ENCODE measurements at regions not wholly inside any gene's neighbourhood (a gene's known extent, or its start where the extent isn't known, plus 50 kb on each side); places are given as distances from the start of the nearest gene placed in this dataset.

DNA sequence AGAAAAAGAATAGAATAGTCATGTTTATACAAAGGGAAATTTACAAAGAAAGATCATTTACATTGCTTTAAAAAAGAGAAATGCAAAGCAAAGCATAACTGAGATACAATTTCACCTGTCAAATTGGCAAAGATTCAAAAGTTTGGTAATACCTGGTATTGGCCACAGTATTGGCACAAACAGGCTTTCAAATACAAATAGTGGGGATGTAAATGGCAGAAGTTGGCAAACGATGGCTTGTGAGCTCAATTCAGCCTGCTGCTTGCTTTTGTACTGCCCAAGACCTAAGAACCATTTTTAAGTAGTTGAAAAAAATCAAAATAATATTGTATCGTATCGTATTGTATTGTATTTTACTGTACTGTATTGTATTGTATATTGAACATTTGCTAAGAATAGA is 194.5 kb upstream of the JAG1 start:
- DNase-seq: no peak

DNA sequence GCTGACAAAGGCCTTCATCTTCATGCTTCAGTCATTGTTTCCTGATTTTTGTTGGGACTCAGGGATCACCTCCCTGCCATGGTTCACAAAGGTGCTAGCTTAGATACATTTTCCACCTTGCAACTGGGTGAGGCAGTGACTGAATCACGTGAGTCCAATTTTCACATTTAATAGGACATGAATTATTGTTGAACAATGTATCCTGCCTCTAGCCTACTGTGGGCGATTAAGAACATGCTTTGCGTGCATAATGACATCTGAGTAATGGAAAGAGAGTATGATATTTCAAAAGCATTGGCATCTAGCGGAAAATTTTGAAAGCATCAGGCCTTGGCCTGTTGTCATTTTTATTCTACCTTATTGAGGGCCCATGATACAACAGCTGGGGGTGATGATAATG is 199.2 kb upstream of the JAG1 start:
- no peak for DNase-seq

DNA sequence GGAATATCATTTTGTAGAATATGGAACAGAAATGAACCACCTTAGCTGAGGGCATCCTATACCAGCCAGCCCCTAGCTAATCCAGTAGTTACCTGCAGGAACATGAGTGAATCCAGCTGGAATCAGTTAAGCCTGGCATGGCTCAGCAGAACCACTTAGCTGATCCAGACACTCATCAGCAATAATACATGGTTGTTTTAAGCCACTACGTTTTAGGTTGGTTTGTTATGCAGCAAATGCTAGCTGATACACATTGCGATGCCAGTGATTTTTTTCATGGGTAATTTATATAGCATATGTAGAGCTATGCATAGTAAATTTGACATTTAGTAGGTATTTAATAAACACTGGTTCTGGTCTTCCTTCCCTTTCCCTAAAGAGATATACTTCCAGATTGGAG is 201.9 kb upstream of the JAG1 start:
- DNase-seq: no peak

DNA sequence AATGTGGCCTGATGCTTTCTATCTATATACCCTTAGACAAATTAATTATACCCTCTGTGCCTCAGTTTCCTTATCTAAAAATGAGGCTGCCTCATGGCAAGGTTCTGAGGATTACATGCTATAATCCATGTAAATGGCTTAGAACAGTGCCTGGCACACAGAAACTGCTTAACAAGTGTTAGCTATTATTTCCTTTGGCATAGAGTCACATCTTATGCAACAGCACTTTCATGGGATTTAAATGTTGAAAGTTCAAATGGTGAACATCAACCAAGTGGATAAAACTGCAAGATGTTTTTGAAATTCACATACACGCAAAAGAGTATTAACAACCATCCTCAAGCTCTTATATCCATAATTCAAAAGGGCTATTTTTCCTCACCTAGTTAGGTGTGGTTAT is 202.8 kb upstream of the JAG1 start:
- no peak for DNase-seq

DNA sequence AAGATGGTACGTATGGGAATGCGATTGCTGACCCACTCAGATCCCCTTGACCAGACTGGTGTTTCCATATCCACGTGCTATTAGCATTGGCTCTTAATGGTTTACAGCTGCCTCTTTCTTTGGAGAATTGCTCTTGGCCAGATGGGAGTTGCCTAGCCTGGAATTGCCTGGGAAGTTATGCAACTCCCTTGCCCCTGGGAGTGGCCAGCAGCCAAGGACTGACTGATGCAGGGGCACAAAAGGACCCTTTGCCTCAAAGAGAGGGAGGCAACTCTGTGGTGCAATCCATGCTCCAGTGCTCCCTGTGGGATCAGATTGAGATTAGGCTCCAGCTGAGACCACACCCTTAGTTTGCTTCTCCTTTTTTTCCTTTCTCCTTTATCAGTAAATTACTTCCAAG is 203.5 kb upstream of the JAG1 start:
- no peak for DNase-seq

DNA sequence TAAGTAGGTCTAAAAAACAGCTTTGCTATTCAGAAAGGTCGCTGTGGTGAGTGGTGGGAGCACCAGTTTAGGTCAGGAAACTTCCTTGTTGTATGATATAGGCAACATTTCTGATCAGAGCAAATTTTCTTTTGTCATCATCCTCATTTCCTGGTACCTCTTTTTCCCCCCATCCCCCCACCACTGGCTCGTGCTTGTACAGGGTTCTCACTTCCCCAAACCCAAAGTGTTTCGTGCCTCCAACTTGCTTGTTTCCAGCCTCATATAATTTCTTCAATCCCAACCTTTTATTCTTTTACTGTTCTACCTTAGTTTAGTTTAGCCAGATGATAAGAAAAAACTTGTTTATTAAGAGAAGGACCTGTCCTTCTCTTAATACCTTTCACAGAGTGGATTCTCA is 209.4 kb upstream of the JAG1 start:
- DNase-seq: no peak

DNA sequence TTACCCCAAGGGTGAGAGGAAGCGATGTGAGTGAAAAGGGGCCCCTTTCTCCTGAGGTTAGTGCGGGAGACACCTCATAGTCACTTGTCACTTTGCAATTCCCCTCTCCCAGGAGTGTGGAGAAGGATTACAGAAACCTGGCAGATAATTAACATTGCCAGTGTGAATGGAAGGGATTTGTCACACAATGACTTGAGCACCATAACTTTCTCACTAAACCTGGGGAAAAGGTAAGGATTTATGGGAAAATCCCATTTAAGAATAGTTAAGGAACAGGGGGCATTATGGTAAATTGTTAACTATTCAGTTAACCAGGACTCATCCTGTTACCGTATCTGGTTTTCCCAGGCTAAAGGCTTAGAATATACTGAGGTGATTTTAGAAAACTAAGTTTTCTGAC is 219.5 kb upstream of the JAG1 start:
- no peak for DNase-seq

DNA sequence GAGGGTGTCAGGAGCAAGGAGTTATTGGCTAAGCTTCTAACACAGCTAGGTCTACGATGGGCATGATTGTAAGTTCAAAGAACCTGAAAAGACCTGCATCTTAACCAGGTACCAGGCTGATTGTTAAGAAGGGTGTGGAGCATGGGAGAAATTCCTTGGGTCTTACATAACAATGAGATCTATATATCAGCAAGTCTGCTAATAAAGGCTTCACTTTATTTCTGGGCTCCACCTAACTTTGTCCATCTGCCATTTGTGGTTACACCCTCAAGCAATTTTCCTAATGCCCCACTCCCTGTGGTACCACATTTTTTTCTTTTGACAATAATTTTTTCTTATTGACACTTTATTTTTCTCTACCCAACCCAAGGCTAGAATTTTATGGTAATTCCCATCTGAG is 223.5 kb upstream of the JAG1 start:
- DNase-seq: no peak

DNA sequence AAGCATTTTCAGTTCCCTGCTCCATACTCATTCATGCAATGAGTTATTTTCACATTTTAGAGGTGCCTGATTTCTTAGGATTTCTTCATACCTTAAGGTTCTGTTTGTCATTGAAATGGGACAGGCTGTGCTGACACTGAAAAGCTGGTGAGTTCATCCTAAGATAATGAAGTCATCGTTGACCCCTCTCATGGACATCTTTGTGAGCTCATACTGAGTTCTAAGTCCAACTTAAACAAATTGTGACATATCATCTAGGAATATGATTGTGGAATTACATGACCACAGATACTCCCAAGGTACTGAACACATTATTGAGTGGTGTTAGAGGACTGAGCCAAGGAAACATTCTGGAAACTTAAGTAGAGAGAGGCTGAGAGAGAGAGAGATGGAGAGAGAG is 224.8 kb upstream of the JAG1 start:
- DNase-seq: no peak

DNA sequence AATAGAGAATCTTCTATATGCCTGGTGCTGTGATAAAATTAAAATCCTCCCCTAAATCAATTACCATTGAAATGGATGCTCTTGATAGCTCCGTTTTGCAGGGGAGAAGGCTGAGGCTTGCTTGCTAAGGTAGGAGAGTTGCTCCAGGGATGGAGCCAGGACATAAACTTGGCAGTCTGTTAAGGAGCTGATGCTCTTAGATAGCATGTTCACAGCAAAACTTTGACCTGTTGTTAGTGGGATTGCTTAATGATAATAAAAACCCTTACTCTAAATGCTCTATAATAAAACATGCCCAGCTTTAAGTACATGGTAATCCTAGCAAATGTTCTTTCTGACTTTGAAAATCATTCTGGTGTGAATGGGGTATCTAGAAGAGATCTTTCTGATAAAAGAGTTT is 228.4 kb upstream of the JAG1 start:
- no peak for DNase-seq

DNA sequence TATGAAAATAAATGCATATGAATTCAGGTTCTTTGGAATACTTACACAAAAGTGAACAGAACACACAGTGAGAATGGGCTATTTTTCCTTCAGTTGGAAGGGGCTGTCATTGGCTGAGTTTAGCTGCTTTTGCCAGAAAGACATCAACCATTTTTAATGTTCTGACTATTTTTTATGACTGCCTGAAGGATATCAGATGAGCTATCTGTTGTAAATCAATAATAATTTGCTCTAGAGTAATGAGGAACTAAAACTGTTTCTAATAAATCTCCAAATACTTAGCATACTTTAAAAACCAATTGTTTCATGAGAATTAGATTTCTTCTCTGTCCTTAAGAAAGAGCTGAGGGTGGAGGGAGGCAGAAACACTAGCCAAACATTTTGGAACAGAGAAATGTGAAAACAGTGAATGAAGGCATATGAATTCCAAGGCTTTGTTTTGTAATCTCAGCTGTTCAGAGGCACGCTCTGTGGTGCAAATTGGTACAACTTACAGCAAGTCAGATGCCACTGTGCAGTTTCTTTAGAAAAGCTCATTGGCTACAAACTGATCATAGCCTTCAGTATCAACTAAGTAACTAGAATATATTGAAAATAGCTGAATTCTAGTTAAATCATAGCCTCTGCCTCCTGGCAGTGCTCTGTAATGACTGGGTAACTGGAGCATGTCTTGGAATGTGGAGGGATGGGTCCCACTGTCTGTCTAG is 228.9 kb upstream of the JAG1 start:
- DNase-seq: no peak

DNA sequence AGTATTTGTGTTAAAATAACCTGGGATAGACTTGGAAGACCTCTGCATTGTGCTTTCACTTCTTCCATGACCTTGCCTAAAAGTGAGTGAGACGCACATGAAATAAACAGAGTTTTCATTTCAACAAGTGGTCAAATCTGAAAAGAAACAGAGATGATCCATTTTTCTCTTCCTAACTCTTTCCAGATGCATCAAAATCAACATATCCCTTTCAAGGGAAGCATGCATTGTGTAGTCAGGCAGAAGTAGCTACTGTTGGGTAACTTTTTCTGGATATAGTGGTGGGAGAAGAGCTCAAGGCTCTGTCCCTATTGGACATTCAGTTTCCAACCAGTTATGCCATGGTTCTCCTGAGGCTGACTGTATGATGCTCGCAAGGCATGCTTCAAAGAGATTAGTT is 233.0 kb upstream of the JAG1 start:
- no peak for DNase-seq

DNA sequence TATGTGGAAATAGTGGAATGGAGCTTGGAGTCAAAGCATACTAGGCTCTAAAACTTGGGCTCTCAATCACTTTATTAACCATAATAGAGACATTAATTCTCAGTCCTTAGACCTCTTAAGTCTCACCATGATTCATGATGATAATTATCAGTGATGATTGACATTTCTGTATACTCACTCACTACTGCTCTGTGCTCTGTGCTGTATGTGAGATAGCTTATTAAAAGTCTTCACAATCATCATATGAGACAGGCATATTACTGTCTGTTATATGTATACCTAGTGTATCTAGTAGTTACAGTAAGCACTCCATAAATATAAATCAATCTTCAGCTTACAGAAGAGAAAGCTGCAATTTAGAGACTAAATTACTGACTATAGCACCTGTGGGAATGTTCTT is 236.0 kb upstream of the JAG1 start:
- DNase-seq: no peak

DNA sequence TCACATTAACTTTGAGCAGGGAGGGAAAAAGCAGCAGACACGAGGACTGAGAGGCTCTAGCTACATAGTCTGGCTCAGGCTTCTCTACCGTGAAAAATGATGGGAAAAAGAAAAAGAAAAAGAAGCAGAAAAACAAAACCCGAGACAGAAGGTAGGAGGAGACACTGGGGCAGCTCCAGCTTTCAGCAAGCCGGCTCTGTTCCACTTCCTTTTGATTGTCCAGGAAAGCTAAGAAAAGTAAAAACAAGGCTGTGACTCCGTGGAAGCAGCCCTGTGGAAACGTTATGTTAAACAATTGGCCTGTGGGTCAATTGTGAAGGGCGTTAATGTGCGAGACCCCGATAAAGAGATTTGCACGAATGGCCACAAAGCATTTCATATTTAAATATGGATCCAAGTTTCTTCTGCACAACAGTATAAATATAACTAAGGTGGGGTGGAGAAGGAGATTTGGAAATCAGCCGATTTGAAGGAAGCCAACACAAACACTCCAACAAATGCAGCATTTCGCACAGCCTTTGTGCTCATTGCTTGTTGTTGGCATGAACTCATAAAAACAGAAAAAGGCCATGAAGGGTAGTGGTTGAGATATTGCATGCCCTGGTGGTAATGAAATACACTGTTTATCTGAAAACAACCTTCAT is 236.9 kb upstream of the JAG1 start:
- DNase-seq: no peak

DNA sequence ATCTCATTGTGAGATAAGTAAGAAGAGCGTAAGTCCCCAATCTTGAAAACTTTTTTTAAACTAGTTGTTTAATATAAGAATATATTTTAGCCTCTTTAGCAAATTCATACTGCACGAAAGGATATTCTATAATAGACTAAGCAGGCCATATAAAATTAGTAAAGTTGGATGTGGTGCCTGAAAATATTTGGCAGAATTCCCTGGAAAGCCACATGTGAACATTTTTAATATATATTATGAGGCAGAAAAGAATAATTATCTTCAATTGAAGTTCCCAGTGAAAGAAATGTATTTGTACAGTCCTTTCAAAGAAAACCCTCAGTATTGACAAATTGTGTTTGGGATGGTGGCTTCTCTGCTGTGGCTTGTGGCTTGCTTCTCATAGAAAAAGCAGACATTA is 237.5 kb upstream of the JAG1 start:
- no peak for DNase-seq

DNA sequence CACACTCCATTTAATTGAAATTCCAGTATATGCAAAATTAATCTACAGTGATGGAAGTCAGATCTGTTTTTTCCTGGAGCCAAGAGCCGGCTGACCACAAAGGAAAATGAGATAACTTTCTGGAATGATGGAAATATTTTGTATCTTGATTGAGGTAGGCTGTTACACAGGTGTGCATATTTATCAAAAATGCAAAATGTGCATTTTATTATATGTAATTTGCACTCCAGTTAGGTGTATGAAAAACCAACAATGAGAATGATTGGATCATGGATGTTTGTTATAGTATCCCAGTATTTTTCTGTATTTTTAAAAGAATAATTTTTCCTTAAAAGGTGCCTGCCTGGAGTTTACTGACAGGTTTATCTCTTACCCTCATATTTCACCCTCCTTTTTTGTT is 242.0 kb upstream of the JAG1 start:
- DNase-seq: peak; percentile 92 to 93

DNA sequence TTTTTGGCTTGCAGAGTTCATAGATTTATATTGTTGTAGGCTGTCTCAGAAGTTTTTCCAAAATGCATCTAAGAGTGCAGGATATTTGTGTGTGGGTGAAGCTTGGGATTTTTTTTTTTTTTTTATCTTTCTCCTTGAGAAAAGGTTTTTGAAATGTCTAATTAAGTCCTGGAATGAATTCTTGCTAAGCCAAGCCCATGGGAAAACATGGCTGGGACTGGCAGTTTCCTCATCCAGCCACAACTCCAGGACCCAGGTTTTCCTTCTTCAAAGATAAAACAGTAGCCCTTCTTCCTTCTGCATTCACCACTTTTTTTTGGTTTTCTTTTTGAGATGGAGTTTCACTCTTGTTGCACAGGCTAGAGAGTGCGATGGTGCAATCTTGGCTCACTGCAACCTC is 242.5 kb upstream of the JAG1 start:
- no peak for DNase-seq

DNA sequence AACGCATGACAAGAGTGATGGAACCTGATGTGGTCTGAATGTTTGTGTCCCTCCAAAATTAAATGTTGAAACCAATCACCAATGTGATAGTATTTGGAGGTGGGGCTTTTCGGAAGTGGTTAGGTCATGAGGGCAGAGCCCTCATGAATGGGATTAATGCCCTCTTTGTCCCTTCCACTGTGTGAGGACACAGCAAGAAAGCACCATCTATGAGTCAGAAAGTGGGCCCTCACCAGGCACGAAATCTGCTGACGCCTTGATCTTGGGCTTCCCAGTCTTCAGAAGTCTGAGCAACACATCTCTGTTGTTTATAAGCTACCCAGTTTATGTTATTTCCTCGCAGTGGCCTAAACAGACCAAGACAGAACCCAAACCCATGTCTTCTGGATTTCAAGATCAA is 244.0 kb upstream of the JAG1 start:
- DNase-seq: no peak

DNA sequence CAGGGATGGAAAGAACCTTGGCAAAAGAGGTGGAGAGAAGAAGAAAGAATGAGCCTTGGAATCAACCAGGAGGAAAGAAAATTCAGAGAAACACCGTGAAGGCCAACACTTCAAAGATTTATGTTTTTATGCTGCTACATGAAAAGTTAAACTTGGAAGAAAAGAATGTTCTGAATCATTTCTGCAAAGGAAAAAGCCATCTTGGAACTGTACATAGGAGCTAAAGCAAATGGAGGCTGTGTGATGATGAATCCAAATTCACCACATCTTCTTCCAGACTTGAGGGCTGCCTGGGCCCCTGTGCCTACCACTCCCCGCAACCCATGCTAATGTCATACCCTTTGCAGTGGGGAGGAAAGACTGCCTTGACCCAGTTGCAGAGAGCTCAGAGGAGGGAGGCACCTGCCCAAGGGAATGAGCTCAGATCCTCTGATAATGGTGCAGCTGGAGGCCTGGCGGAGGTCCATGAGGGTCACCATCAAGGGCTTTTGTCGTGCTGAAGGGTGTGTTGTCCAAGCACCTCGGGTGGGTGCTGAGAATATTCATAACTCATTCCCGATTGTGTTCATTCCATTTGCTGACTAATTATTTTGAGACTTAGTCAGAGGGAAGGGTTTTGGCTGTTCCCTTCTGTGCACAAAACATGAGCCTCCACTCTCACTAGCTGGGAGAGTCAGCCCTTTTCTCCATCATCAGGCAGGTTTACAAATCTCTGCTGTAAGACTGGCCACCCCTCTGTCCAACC is 245.8 kb upstream of the JAG1 start:
- no peak for DNase-seq

DNA sequence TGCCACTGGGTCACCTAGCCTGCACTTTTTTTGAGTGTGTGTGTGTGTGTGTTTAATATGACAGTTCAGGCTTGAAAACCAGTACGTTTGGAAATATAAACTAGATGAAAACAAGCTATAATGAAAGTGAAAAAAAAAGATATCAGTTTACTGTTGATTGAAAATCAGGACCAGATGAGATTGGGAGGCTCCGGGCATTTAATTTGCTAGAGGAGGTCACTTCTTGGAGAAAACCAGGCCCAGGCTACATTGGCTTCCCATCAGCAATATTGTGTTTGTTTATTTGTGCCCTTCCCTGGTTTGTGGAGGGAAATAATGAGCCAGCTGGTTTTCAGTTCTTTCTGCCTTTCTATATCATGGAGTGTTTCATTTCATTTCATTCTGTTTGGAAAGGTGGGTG is 246.6 kb upstream of the JAG1 start:
- DNase-seq: no peak

DNA sequence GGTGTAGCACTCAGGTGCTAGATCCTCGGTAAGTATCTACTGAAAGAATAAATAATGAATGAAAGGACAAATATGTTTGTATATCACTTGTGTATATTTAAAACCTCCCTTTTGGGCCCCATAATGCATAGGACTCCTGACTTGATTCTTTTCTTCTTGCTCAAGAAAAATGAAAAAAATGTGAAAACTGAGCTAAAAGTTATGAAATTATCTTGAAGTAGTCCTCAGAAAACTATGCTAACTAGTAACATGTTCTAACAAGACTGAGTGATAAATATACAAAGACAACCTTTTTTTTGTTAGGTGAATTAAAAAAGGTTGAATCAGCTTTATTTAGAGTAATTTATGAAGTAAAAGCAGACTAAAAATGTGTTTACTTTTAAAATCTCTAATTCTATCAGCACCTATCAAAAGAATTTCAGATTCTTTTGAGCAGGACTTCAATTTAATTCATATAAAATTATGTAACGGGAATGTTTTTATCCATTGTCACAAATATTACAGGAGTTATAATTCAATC is 247.8 kb upstream of the JAG1 start:
- DNase-seq: no peak

DNA sequence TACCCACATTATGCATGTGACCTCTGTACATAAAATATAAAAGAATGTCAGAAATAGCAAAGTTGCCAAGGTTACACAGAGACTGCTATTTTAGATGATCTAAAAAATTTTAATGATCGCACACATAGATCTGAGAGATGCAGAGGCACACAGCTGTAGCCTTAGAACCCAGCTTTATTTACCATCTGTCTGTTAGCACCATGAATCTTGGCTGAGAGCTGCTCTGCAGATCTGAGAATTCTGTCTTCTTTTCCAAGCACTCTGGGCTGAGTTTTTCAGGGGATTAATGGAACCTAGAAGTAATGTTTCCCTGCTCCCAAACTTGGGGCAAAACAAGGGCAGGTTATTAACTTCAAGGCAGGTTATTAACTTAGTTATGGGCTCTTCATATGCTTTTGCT is 248.7 kb upstream of the JAG1 start:
- no peak for DNase-seq

DNA sequence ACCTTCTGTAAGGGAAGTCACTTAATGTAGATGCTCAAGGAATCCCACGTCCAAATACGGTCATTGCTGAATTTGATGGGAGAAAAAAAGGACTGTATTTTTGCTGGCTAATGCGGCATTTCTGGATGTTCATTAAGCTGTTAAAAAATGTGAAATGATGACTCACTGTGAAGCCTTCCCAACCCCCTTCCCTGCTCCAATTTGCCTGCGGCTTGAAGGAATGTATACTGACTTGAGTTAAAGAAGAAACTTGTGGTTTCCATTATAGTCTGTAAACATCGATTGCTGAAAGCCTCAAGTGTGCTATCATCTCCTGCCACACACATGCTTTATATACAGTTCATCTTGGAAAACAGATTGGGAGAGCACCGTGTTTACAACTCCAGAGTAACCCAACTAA is 249.1 kb upstream of the JAG1 start:
- DNase-seq: no peak

DNA sequence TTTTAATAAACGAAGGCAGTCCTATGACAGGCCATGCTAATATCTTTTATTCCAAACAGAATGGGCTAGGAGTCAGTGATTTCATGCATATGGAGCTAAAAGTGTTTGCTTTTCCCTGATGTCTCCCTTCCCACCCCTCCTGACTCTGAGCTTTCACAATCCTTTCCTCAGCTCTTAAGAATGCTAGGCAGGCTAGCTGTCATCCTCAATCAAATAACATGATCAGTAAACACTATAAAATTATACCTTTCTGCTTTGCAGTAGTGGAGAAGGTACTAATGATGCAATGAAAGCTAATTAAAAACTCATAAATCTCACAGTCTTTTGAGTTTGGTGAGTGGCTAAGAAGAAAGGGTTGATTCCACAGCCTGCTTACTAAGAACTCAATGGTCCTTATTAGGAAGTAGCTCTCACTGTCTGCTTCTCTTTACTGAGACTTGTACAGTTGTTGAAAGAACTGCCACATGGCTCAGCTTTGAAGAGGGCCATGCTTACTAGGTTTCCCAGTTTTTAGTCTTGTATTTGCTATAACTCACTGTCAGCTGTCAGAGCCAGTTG is 250.9 kb upstream of the JAG1 start:
- DNase-seq: no peak
